Adipocyte (in vitro differentiated cells): ENCODE measurements at regions not wholly inside any gene's neighbourhood (a gene's known extent, or its start where the extent isn't known, plus 50 kb on each side); places are given as distances from the start of the nearest gene placed in this dataset.
"Not testable (repeated sequence)": the region's sequence is repeated elsewhere in the genome, so short reads cannot be mapped to it uniquely, and the experiment has no call there.

ENCODE experiments used
- DNase-seq: peaks from one replicate; pipeline ENCODE4 v3.0.0-alpha.2; 2015; ENCODE audit warnings: low read depth
- H3K27me3 ChIP-seq: replicated peaks from 2 replicates; pipeline ENCODE4 v1.7.0; 2013; ENCODE audit warnings: mild to moderate bottlenecking, low read length, moderate library complexity; ENCODE audit not compliant: control insufficient read depth, insufficient read depth
- H3K36me3 ChIP-seq: 2 replicates; pipeline ENCODE4 v1.7.0; 2013; ENCODE audit warnings: low read length, mild to moderate bottlenecking, moderate library complexity; ENCODE audit not compliant: control insufficient read depth, insufficient read depth, severe bottlenecking
- H3K4me1 ChIP-seq: 2 replicates; pipeline ENCODE4 v1.7.0; 2013; ENCODE audit warnings: mild to moderate bottlenecking, low read length, moderate library complexity; ENCODE audit not compliant: control insufficient read depth, insufficient read depth
- H3K4me3 ChIP-seq: 2 replicates; pipeline ENCODE4 v1.7.0; 2013; ENCODE audit warnings: mild to moderate bottlenecking, low read length, moderate library complexity
- H3K9ac ChIP-seq: 2 replicates; pipeline ENCODE4 v1.7.0; 2013; ENCODE audit warnings: mild to moderate bottlenecking, low read length, moderate library complexity
- H3K9me3 ChIP-seq: 2 replicates; pipeline ENCODE4 v1.7.0; 2013; ENCODE audit warnings: mild to moderate bottlenecking, low read length, moderate library complexity; ENCODE audit not compliant: control insufficient read depth

- Histone ChIP-seq H3K27me3 (no peaks in the 10 kb centered on the region), H3K9ac (no peak overlapping the region), H3K4me1 (no peaks in the 10 kb centered on the region), H3K4me3 (no peak overlapping the region), H3K36me3 (no peaks in the 10 kb centered on the region), H3K9me3 (no peaks in the 10 kb centered on the region)
- no peak for DNase-seq
These were observed 329.6 kb upstream of the SEMA3C start for GRCh38 chr7:81248420-81248819.

- not testable (repeated sequence) for H3K4me3 ChIP-seq, H3K9me3 ChIP-seq, H3K9ac ChIP-seq, DNase-seq, H3K4me1 ChIP-seq, H3K36me3 ChIP-seq, H3K27me3 ChIP-seq
These were observed 328.5 kb upstream of the SEMA3C start for GRCh38 chr7:81247364-81247763.

GRCh38 chr7:81245353-81245752 lies 326.5 kb upstream of the SEMA3C start:
- Histone ChIP-seq H3K9me3 (no peaks in the 10 kb centered on the region), H3K27me3 (no peaks in the 10 kb centered on the region), H3K4me1 (peaks cover 4% of the 10 kb centered on the region), H3K9ac (no peak overlapping the region), H3K36me3 (no peaks in the 10 kb centered on the region), H3K4me3 (no peak overlapping the region)
- DNase-seq, result no peak

GRCh38 chr7:81244224-81244623 lies 325.4 kb upstream of the SEMA3C start:
- H3K4me1 ChIP-seq, result peaks cover 4% of the 10 kb centered on the region
- no peak overlapping the region for H3K4me3 ChIP-seq
- no peaks in the 10 kb centered on the region for H3K9me3 ChIP-seq
- no peaks in the 10 kb centered on the region for H3K36me3 ChIP-seq
- H3K27me3 ChIP-seq, result no peaks in the 10 kb centered on the region
- DNase-seq, result no peak
- no peak overlapping the region for H3K9ac ChIP-seq

- Histone ChIP-seq H3K9me3 (no peaks in the 10 kb centered on the region), H3K36me3 (no peaks in the 10 kb centered on the region), H3K4me3 (no peak overlapping the region), H3K9ac (no peak overlapping the region), H3K27me3 (peaks cover 5% of the 10 kb centered on the region), H3K4me1 (no peaks in the 10 kb centered on the region)
- DNase-seq, result no peak
These were observed 317.7 kb upstream of the SEMA3C start for GRCh38 chr7:81236560-81236959.

GRCh38 chr7:81235997-81236396 lies 317.1 kb upstream of the SEMA3C start:
- H3K9ac ChIP-seq, result no peak overlapping the region
- H3K4me3 ChIP-seq, result no peak overlapping the region
- H3K9me3 ChIP-seq, result no peaks in the 10 kb centered on the region
- no peak for DNase-seq
- no peaks in the 10 kb centered on the region for H3K4me1 ChIP-seq
- no peaks in the 10 kb centered on the region for H3K36me3 ChIP-seq
- peaks cover 5% of the 10 kb centered on the region for H3K27me3 ChIP-seq

GRCh38 chr7:81234896-81235295 lies 316.0 kb upstream of the SEMA3C start:
- no peak overlapping the region for H3K9ac ChIP-seq
- H3K9me3 ChIP-seq, result no peaks in the 10 kb centered on the region
- H3K4me3 ChIP-seq, result no peak overlapping the region
- H3K27me3 ChIP-seq, result peaks cover 5% of the 10 kb centered on the region
- no peaks in the 10 kb centered on the region for H3K4me1 ChIP-seq
- DNase-seq, result peak; percentile 44
- H3K36me3 ChIP-seq, result no peaks in the 10 kb centered on the region

- no peak overlapping the region for H3K4me3 ChIP-seq
- H3K9ac ChIP-seq, result no peak overlapping the region
- H3K9me3 ChIP-seq, result no peaks in the 10 kb centered on the region
- H3K27me3 ChIP-seq, result peaks cover 5% of the 10 kb centered on the region
- no peaks in the 10 kb centered on the region for H3K36me3 ChIP-seq
- H3K4me1 ChIP-seq, result no peaks in the 10 kb centered on the region
- DNase-seq, result no peak
These were observed 314.5 kb upstream of the SEMA3C start for GRCh38 chr7:81233208-81233940.

GRCh38 chr7:81232084-81232799 lies 313.4 kb upstream of the SEMA3C start:
- Histone ChIP-seq H3K4me1 (no peaks in the 10 kb centered on the region), H3K9me3 (no peaks in the 10 kb centered on the region), H3K9ac (no peak overlapping the region), H3K27me3 (peaks cover 5% of the 10 kb centered on the region), H3K4me3 (no peak overlapping the region), H3K36me3 (no peaks in the 10 kb centered on the region)
- DNase-seq, result no peak

GRCh38 chr7:81231301-81231838 lies 312.5 kb upstream of the SEMA3C start:
- Histone ChIP-seq H3K9me3 (no peaks in the 10 kb centered on the region), H3K4me1 (no peaks in the 10 kb centered on the region), H3K27me3 (peaks cover 5% of the 10 kb centered on the region), H3K36me3 (no peaks in the 10 kb centered on the region), H3K4me3 (no peak overlapping the region), H3K9ac (no peak overlapping the region)
- no peak for DNase-seq

GRCh38 chr7:81226234-81226633 lies 307.4 kb upstream of the SEMA3C start:
- H3K4me1 ChIP-seq, result no peaks in the 10 kb centered on the region
- no peak overlapping the region for H3K9ac ChIP-seq
- no peaks in the 10 kb centered on the region for H3K36me3 ChIP-seq
- no peak for DNase-seq
- H3K4me3 ChIP-seq, result no peak overlapping the region
- peaks cover 12% of the 10 kb centered on the region for H3K9me3 ChIP-seq
- no peaks in the 10 kb centered on the region for H3K27me3 ChIP-seq
